GM19395 (cell line): ENCODE measurements at regions not wholly inside any gene's neighbourhood (a gene's known extent, or its start where the extent isn't known, plus 50 kb on each side); places are given as distances from the start of the nearest gene placed in this dataset.

ENCODE experiments used
- ATAC-seq: cut with Tn5 transposase; IDR thresholded peaks from one replicate; pipeline ENCODE4 v1.9.1; 2021; ENCODE audit warnings: mild to moderate bottlenecking, moderate library complexity; ENCODE audit not compliant: unreplicated experiment

DNA sequence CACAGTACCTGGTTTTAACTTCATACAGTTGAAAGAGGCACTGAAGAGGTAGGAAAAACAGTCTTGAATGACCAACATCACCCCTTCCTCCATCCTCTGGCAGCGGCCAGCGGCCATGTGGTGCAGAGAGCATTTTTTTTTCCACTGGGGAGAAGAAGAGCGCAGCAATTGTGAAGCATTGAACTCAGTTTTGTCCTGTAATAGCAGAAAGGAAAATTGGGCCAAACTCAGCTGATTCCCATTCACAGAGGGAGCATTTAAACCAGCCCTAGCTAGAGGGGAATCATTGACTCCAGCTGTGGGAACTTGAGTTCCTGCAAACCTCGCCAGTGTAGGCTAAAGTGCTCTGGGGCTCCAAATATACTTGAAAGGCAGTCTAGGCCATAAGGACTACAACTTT, 316.6 kb upstream of the CHST9 start:
- no peak for ATAC-seq

DNA sequence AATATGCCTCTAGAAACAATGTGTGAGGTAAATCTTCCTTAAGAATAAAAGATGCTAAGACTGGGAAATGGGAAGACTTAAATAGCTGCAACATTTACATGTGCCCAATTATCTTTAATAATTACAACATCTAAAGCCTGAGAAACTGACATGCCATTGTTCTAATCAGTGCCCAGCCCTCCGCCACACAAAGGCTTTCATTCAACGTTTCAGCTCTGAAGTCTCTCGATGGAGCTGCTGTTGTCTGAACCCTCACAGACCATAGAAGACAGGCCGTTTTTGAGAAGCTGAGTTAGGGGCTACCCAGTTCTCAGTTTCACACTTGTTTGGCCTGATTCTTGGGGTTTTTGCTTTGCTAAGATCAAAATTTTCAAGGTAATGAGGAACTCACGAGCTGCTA, 315.4 kb upstream of the CHST9 start:
- no peak for ATAC-seq

- ATAC-seq: no peak
Observed at GRCh38 chr18:27497246-27497645, 312.1 kb upstream of the CHST9 start.

DNA sequence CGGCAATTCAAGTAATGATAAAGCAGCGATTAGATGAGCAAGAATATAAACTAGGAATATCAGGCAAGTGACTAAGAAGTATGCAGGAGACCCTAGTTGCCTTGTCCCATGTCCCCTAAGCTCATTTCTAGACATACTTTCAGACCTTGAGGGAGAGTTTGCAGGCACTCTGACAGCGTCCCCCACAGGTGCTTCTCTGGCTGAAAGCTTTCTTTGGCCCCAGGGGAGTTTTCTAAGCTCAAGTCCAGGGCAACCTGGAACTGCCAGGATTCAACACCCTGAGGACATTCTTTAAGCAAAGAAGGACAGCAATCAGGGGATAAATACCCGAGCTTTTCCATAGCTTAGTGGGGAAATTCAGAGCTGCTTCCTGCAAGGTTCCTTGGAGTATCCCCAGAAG, 308.1 kb upstream of the CHST9 start:
- ATAC-seq: no peak

DNA sequence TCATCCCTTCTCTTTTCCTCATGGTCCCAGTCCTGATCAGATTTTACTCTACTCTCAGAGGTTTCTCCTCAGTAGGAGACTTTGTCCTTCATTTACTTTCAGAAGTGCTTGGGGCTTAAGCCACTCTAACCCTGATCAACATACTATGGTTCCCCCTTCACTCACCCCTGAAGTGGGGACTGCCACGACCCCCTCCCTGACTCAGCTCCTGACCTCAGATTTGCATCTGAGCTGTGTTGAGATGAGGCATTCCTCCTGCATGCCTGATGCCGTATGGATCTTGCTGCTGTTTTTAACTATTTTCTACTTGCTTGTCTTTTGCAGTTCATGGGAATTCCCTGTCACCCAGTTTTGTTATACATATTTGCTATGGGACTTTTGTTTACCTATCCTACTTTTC, 306.7 kb upstream of the CHST9 start:
- no peak for ATAC-seq

DNA sequence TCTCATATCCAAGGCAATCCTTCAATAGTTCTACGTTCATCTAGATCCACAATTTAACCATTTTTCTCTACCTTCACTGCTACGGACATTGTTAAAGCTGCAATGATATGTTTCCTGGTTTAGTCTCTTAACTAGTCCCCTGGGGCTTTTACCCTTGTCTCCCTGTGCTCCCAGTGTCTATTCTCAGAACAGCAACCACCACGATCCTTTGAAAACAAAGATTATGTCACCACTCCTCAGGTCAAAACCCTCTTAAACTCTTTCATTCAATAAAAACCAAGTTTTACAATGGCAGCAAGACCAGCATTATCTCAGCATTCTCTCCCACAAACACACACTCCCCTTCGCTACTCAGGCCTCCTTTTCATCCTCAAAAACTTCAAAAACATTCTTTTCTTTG, 298.2 kb upstream of the CHST9 start:
- no peak for ATAC-seq

GRCh38 chr18:27478459-27478858, 293.4 kb upstream of the CHST9 start:
- no peak for ATAC-seq

DNA sequence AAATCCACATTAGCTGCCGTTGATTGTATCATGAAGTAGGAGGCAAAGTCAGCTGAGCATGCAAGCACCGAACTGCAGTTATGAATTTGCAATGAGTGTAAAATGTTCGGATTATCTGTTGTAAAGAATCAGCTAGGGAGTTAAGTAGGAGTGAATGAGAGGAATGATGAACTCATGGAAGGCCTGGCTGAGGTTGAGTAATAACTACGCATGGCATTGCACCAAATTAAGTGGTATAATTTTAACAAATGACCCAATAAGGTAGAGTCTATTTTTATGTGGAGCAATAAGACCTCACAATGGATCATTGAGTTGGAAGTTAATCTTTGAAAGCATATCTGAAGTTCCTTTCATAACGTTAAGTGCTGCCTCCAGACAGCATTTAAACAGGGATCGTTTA, 288.2 kb upstream of the CHST9 start:
- ATAC-seq: no peak

- no peak for ATAC-seq
Observed at GRCh38 chr18:27467073-27467472, 282.0 kb upstream of the CHST9 start.

DNA sequence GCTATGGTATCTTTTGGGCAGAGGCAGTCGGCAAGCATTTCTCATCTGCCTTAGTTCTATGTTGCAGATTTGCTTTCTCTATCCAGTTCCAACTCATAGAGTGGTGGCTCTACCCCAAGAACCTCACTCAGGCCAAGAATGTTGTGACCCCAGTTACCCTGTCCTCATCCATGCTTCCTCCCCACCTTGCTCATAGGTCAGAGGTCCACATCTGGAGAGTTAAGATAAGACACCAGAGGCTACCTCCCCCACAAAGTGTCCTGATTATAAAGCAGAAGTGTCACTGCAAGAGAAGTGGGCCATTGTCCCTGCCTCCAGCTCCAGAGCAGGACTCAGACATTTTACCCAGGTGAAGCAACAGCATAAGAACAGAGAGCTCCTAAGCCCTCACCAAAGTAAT, 276.8 kb upstream of the CHST9 start:
- ATAC-seq: no peak

GRCh38 chr18:27449104-27449503, 264.0 kb upstream of the CHST9 start:
- ATAC-seq: no peak

DNA sequence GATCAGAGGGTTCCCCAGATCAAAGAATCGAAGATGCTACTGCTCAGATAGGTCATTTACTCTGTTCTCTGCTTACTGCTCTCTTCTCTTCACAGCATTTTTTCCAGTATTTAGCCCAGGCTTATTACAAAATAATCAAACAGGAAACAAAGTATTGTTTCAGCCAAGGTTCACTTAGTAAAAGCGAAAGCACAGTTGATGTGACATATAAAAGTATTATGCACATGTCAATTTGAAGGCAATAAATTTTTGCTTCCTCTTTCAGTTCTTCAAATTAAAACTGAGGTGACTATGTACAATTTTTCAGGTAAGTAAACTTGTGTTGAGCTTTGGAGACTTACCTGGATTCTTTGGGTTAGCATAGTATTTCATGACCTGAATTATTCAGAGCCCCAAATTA, 262.8 kb upstream of the CHST9 start:
- no peak for ATAC-seq

DNA sequence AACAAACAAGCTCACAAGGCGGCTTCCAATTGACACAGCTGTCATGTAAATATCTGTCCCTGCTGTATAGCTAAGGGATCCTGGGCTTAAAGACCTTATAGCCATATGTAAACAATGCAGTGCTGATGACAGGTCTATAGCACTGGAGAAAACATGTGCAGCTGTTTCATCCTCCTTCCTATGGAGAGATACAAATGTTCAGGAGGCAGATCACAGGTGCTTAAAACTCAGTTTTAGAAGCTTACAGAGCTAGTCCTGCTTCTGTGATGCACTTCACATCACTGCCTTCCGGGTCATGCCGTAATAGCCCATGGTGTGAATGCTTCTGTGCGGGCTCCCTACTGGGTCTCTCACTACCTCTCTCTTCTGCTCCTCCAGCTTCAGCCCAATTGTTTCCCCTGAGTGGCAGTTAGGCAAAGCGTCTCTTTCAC, 262.4 kb upstream of the CHST9 start:
- no peak for ATAC-seq

GRCh38 chr18:27430595-27430994, 245.5 kb upstream of the CHST9 start:
- ATAC-seq: no peak

- no peak for ATAC-seq
Observed at GRCh38 chr18:27428716-27429475, 243.8 kb upstream of the CHST9 start.

DNA sequence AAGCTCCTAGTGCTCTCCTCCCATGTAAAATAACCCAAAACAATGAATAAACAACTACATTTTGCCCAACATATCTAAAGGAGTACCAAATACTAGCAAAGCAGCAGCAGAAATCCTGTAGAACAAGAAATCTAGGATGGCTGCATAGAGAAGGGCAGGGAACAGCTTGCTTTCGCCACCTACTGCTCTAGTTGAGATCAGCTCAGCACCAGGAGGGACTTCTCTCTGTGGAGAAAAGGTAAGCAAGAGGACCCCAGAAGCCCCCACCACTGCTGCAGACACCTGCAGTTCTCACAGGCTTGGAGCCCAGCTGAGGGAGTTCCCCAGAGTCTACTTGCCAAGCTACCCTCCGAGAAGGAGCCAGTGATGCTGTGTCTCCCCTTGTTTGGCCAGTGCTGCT, 243.0 kb upstream of the CHST9 start:
- ATAC-seq: no peak

GRCh38 chr18:27423581-27423980, 238.5 kb upstream of the CHST9 start:
- no peak for ATAC-seq

DNA sequence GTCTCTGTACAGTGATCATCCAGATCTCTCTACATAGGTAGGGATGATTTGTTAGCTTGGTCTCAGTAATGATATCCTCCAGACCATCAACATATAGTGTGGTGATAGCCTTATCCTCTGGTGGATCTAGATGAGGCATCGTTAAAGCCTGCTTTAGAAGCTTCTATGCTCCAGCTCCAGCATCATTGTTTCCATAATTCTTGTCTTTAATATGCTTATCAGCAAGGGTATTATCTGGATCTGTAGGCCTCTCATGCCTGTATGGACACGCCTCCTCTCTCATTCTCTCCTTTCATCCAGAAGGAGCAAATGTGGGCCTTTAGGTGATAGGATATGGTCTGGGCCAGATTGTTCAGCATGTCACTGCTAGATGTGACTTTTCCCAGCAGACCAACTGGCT, 234.5 kb upstream of the CHST9 start:
- no peak for ATAC-seq

GRCh38 chr18:27415495-27415894, 230.4 kb upstream of the CHST9 start:
- ATAC-seq: no peak

DNA sequence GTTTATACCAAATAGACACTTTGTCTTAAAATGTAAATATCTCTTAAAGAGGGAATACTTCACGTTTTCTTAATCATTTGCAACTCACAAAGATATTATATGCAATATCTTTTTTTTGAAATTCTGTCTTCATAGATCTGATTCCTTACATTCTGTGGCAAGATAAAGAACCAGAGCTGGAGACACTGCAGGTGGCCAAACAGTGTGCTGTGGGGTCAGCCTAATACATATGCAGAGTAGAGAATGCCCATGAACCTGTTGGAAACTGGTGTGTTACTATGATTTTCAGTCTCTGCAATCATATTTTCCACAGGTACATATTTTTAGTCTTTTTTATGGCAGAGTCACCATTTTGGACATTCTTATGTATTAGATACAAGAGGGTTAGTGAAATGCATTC, 229.6 kb upstream of the CHST9 start:
- ATAC-seq: no peak

GRCh38 chr18:27413495-27414401, 228.6 kb upstream of the CHST9 start:
- ATAC-seq: no peak

GRCh38 chr18:27412556-27412955, 227.4 kb upstream of the CHST9 start:
- no peak for ATAC-seq
